ENCODE measurements at regions not wholly inside any gene's neighbourhood (a gene's known extent, or its start where the extent isn't known, plus 50 kb on each side); places are given as distances from the start of the nearest gene placed in this dataset.
"Not testable (repeated sequence)": the region's sequence is repeated elsewhere in the genome, so short reads cannot be mapped to it uniquely, and the experiment has no call there.

DNA sequence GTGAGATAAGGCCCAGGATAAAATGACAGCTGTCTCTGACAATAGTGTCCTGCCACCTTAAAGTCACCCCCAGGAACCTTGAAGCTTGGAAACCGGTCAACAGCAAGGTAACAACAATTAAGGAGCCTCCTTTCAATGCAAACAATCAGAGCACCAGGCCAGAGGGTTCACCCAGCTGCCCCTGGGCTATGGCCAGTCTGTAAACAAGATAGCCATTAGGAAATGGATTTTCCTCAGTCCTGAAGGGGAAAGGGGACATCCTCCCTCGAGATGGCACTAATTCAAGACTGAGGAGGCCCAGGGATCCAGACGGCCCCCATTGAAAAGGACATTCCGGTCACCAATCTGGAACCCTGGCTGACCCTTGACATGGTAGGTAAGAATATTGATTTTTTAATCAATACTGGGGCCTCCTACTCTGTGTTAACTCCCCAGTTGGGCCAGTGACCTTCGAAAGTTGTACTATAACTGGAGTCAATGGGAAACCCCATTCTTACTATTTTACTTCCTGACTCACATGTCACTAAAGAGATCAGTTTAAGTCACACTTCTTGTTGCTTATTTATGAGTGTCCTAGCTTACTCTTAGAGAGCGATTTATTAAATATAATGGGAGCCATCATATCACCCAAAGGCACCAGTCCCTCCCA lies 61.7 kb upstream of the CT45A1 start:
- intact Hi-C loops (cut with micrococcal nuclease; ENCODE audit: unreplicated experiment) = no loop called here
- TF ChIP-seq, protein P1, sequence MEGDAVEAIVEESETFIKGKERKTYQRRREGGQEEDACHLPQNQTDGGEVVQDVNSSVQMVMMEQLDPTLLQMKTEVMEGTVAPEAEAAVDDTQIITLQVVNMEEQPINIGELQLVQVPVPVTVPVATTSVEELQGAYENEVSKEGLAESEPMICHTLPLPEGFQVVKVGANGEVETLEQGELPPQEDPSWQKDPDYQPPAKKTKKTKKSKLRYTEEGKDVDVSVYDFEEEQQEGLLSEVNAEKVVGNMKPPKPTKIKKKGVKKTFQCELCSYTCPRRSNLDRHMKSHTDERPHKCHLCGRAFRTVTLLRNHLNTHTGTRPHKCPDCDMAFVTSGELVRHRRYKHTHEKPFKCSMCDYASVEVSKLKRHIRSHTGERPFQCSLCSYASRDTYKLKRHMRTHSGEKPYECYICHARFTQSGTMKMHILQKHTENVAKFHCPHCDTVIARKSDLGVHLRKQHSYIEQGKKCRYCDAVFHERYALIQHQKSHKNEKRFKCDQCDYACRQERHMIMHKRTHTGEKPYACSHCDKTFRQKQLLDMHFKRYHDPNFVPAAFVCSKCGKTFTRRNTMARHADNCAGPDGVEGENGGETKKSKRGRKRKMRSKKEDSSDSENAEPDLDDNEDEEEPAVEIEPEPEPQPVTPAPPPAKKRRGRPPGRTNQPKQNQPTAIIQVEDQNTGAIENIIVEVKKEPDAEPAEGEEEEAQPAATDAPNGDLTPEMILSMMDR (conservative IDR thresholded peaks at IDR 0.05; ENCODE audit: low read length) = no peak
- no peak for TF ChIP-seq EZH2phosphoT487 (IDR thresholded peaks at IDR 0.05; ENCODE audit: borderline replicate concordance, low read depth, low read length)
- no peaks in the 10 kb centered on the region for H3K9me2 ChIP-seq (ENCODE audit: insufficient read depth, low read length)
- ChIA-PET POLR2A (no interaction called here), CTCF (ENCODE audit: unreplicated experiment) (no interaction called here)
- no peaks in the 10 kb centered on the region for H4K20me1 ChIP-seq (ENCODE audit: insufficient read depth, low read length)
- H2AFZ ChIP-seq (ENCODE audit: low read length) = no peak overlapping the region
- no peak for DNase-seq (ENCODE audit: low spot score)
- no peak overlapping the region for H3K4me2 ChIP-seq (ENCODE audit: low read length)
- no peak overlapping the region for H3K27ac ChIP-seq (ENCODE audit: low read depth, low read length, poor library complexity, severe bottlenecking)
- H3K4me1 ChIP-seq (ENCODE audit: insufficient read depth, low read length, poor library complexity, severe bottlenecking) = no peaks in the 10 kb centered on the region
- H3K9me3 ChIP-seq (ENCODE audit: low read length) = no peaks in the 10 kb centered on the region
- H3K36me3 ChIP-seq (ENCODE audit: insufficient read depth, low read length) = no peaks in the 10 kb centered on the region
- no peaks in the 10 kb centered on the region for H3K79me2 ChIP-seq (ENCODE audit: insufficient read depth, low read depth, low read length)
- no TSS peak for BruUV-seq (replicated peaks)
- H3K4me3 ChIP-seq (ENCODE audit: low read depth, low read length, poor library complexity, severe bottlenecking) = no peak overlapping the region

DNA sequence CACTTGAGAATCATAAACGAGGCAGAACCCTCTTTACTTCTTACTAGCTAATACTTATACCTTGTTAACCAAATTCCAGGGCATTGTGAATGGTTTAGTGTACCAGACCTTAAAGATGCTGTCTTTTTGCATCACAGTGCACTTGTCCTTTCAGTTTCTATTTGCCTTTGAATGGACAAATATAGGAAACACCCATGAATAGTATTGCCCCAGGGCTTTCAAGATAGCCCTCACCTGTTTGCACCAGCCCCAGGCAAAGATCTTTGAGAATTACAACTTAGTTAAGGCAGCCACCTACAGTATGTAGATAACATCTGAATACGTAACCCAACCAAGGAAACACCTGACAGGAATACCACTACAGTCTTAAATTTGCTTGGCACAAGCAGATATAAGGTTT lies 60.8 kb upstream of the CT45A1 start:
- DNase-seq (ENCODE audit: low spot score) = no peak
- no TSS peak for BruUV-seq (replicated peaks)
- no peak overlapping the region for H3K4me2 ChIP-seq (ENCODE audit: low read length)
- H3K27ac ChIP-seq (ENCODE audit: low read depth, low read length, poor library complexity, severe bottlenecking) = no peak overlapping the region
- H4K20me1 ChIP-seq (ENCODE audit: insufficient read depth, low read length) = no peaks in the 10 kb centered on the region
- TF ChIP-seq EZH2phosphoT487 (IDR thresholded peaks at IDR 0.05; ENCODE audit: borderline replicate concordance, low read depth, low read length) = no peak
- TF ChIP-seq, protein P1 (conservative IDR thresholded peaks at IDR 0.05; ENCODE audit: low read length) = no peak
- H2AFZ ChIP-seq (ENCODE audit: low read length) = no peak overlapping the region
- POLR2A ChIA-PET = no interaction called here
- CTCF ChIA-PET (ENCODE audit: unreplicated experiment) = no interaction called here
- H3K36me3 ChIP-seq (ENCODE audit: insufficient read depth, low read length) = no peaks in the 10 kb centered on the region
- intact Hi-C loops (cut with micrococcal nuclease; ENCODE audit: unreplicated experiment) = no loop called here
- no peaks in the 10 kb centered on the region for H3K9me3 ChIP-seq (ENCODE audit: low read length)
- H3K4me1 ChIP-seq (ENCODE audit: insufficient read depth, low read length, poor library complexity, severe bottlenecking) = no peaks in the 10 kb centered on the region
- no peaks in the 10 kb centered on the region for H3K79me2 ChIP-seq (ENCODE audit: insufficient read depth, low read depth, low read length)
- no peaks in the 10 kb centered on the region for H3K9me2 ChIP-seq (ENCODE audit: insufficient read depth, low read length)
- H3K4me3 ChIP-seq (ENCODE audit: low read depth, low read length, poor library complexity, severe bottlenecking) = no peak overlapping the region

- H4K20me1 ChIP-seq (ENCODE audit: insufficient read depth, low read length); H2AFZ ChIP-seq (ENCODE audit: low read length); H3K27ac ChIP-seq (ENCODE audit: low read depth, low read length, poor library complexity, severe bottlenecking); POLR2A ChIA-PET; CTCF ChIA-PET (ENCODE audit: unreplicated experiment); H3K36me3 ChIP-seq (ENCODE audit: insufficient read depth, low read length); H3K4me1 ChIP-seq (ENCODE audit: insufficient read depth, low read length, poor library complexity, severe bottlenecking); H3K79me2 ChIP-seq (ENCODE audit: insufficient read depth, low read depth, low read length); H3K4me3 ChIP-seq (ENCODE audit: low read depth, low read length, poor library complexity, severe bottlenecking); BruUV-seq (replicated peaks); H3K9me3 ChIP-seq (ENCODE audit: low read length); intact Hi-C loops (cut with micrococcal nuclease; ENCODE audit: unreplicated experiment); H3K4me2 ChIP-seq (ENCODE audit: low read length); DNase-seq (ENCODE audit: low spot score); H3K9me2 ChIP-seq (ENCODE audit: insufficient read depth, low read length): not testable (repeated sequence)
Measured at GRCh38 chrX:135657952-135658654, 55.3 kb upstream of the CT45A1 start.
